ENCODE measurements at regions not wholly inside any gene's neighbourhood (a gene's known extent, or its start where the extent isn't known, plus 50 kb on each side); places are given as distances from the start of the nearest gene placed in this dataset.

GRCh38 chr2:37581433-37581832, 90.0 kb downstream of the CDC42EP3 start:
- TF ChIP-seq CTCF (IDR thresholded peaks at IDR 0.05) (no peak), POLR2A (IDR thresholded peaks at IDR 0.05) (no peak)
